Bronchial epithelial cell (primary cell): ENCODE measurements at regions not wholly inside any gene's neighbourhood (a gene's known extent, or its start where the extent isn't known, plus 50 kb on each side); places are given as distances from the start of the nearest gene placed in this dataset.
"Not testable (repeated sequence)": the region's sequence is repeated elsewhere in the genome, so short reads cannot be mapped to it uniquely, and the experiment has no call there.

ENCODE experiments used
- DNase-seq: peaks from one replicate; pipeline ENCODE4 v3.0.0-alpha.2; 2010; ENCODE audit warnings: low read depth
- FAIRE-seq: peaks from 2 replicates; lab custom pipeline; 2011; peaks lifted over from hg19 to GRCh38; lab: Jason Lieb, UNC
- H3K27me3 ChIP-seq: 2 replicates; pipeline ENCODE4 v1.5.1; 2011; ENCODE audit warnings: low read length; ENCODE audit not compliant: control insufficient read depth, insufficient read depth
- H3K36me3 ChIP-seq: 2 replicates; pipeline ENCODE4 v1.5.1; 2011; ENCODE audit warnings: low read length; ENCODE audit not compliant: control insufficient read depth, insufficient read depth
- H3K4me3 ChIP-seq: 2 replicates; pipeline ENCODE4 v1.5.1; 2011; ENCODE audit warnings: mild to moderate bottlenecking, low read depth, low read length, control low read depth
- TF ChIP-seq, protein P1 (sequence below): IDR thresholded peaks from 2 replicates; pipeline ENCODE4 v1.5.1; 2011; ENCODE audit warnings: mild to moderate bottlenecking, moderate library complexity, low read length, control low read depth, inconsistent platforms; ENCODE audit not compliant: insufficient read depth, severe bottlenecking

DNA sequence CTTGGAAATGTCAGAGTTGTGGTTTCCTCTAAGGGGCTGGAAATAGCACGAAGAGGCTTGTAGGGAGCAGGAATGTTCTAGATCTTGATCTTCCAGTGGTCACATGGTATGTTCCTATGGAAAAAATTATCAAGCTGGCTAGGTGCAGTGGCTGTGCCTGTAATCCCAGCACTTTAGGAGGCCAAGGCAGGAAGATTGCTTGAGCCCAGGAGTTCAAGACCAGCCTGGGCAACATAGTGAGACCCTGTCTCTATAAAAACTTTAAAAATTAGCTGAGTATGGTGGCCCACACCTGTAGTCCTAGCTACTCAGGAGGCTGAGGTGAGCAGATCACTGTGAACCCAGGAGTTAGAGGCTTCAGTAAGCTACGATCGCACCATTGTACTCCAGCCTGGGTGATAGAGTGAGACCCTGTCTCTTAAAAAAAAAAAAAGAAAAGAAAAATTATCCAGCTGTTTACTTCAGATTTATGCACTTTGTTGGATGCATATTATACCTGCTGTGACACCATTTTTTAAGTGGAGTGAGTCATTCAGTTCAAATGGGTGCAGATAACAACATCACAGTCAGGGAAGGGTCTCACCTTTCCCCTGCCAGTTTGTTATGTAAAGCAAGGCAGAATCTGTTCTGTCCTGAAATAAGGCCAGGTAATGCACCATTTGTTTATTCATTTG lies 65.7 kb upstream of the LYRM9 start:
- TF ChIP-seq, protein P1, sequence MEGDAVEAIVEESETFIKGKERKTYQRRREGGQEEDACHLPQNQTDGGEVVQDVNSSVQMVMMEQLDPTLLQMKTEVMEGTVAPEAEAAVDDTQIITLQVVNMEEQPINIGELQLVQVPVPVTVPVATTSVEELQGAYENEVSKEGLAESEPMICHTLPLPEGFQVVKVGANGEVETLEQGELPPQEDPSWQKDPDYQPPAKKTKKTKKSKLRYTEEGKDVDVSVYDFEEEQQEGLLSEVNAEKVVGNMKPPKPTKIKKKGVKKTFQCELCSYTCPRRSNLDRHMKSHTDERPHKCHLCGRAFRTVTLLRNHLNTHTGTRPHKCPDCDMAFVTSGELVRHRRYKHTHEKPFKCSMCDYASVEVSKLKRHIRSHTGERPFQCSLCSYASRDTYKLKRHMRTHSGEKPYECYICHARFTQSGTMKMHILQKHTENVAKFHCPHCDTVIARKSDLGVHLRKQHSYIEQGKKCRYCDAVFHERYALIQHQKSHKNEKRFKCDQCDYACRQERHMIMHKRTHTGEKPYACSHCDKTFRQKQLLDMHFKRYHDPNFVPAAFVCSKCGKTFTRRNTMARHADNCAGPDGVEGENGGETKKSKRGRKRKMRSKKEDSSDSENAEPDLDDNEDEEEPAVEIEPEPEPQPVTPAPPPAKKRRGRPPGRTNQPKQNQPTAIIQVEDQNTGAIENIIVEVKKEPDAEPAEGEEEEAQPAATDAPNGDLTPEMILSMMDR: no peak
- no peaks in the 10 kb centered on the region for H3K36me3 ChIP-seq
- H3K27me3 ChIP-seq: no peaks in the 10 kb centered on the region
- no peak for DNase-seq
- no peak for FAIRE-seq
- no peak overlapping the region for H3K4me3 ChIP-seq

DNA sequence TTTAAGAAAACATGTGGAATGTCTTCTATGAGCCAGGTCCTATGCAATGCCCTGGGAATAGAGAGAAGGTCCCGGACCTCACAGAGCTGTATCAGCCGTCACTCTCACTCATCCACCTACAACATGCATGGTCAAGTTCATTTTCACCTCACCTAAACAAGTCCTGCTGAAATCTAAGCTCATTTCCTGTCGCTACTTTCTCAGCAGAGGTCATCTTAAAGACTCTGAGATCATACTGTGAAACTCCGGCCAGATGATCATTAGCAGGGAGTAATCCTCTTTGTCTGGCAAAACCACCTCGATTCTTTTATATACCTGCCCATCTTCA lies 66.2 kb upstream of the LYRM9 start:
- no peaks in the 10 kb centered on the region for H3K27me3 ChIP-seq
- TF ChIP-seq, protein P1: no peak
- FAIRE-seq (no peak), DNase-seq (peak; percentile 73)
- no peaks in the 10 kb centered on the region for H3K36me3 ChIP-seq
- no peak overlapping the region for H3K4me3 ChIP-seq

DNA sequence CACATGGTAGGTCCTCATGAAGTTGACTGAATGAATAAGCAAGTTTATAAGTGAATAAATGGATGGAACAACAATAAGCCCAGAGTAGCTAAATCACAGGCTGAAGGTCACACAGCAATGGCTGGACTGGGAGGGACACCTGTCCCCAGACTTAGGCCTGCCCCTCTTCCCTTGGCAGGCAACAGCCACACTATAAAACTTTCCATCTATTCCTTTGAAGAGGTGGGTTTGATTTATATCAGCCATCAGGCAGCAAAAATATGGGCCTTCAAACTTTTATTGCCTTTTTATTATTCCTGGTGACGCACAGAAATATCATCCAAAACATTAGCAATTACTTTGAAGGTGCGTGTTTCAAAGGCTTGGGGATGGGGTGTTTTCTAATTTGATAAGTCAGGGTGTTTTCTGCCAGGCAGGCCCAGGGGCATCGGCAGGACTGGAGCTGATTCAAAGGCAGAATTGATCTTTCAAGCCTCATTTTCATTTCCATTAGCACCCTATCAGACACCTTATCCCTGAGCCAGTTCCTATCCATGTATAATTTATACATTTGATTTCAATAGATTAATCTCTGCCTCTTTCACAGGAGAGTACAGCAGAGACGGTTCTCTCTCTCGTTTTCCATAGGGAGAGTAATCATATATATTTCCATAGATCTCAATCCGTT lies 67.2 kb upstream of the LYRM9 start:
- Histone ChIP-seq H3K36me3 (no peaks in the 10 kb centered on the region), H3K27me3 (no peaks in the 10 kb centered on the region), H3K4me3 (no peak overlapping the region)
- TF ChIP-seq, protein P1: no peak
- FAIRE-seq (no peak), DNase-seq (no peak)

DNA sequence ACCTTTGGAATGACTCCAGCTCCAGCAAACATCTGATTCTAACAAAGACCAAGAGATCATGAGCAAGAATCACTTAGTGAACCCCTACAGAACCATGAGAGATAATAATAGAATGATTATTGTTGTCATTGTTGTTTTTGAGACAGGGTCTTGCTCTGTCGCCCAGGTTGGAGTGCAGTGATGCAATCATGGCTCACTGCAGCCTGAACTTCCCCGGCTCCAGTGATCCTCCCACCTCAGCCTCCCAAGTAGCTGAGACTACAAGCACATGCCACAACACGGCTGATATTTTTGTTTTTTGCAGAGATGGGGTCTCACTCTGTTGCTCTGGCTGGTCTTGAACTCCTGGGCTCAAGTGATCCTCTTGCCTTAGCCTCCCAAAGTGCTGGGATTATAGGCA lies 69.4 kb upstream of the LYRM9 start:
- H3K36me3 ChIP-seq, FAIRE-seq, H3K4me3 ChIP-seq, DNase-seq, H3K27me3 ChIP-seq: not testable (repeated sequence)

DNA sequence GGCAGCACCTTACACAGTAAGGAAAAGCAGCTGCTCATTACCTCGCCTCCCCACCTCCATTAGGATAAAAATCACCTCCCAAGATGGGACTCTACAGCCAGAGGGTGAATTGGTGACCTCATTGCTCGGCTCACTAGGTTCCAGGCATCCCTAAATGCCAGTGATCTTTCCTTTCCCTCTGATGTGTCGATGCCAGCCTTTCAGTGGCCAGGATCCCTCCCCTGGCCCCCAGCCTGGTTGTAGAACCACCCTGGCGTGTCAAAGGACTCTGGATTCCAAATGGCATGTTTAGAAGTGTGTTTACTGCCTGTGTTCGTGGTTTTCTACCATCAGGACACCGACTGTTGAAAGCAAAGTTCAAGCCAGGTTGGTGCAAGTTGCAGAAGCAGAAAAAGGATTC lies 72.1 kb upstream of the LYRM9 start:
- TF ChIP-seq, protein P1: no peak
- Histone ChIP-seq H3K36me3 (no peaks in the 10 kb centered on the region), H3K4me3 (no peak overlapping the region), H3K27me3 (no peaks in the 10 kb centered on the region)
- no peak for DNase-seq
- FAIRE-seq: no peak

GRCh38 chr17:27968206-27968732 lies 74.2 kb upstream of the NLK start:
- DNase-seq (no peak), FAIRE-seq (no peak)
- TF ChIP-seq, protein P1: no peak
- Histone ChIP-seq H3K27me3 (no peaks in the 10 kb centered on the region), H3K4me3 (no peak overlapping the region), H3K36me3 (no peaks in the 10 kb centered on the region)
